Breast epithelium (tissue), 4 donors: ENCODE measurements at regions not wholly inside any gene's neighbourhood (a gene's known extent, or its start where the extent isn't known, plus 50 kb on each side); places are given as distances from the start of the nearest gene placed in this dataset.

Experiments
- DNase-seq, 2 donors: peaks; one replicate each; pipeline ENCODE4 v3.0.0-alpha.2; 2019; ENCODE audit warnings: low spot score in 2 of 2
- H3K27ac ChIP-seq, 2 donors: fragments of 200-600 bp; sonication (generic) in 1 of 2; one replicate each; pipeline ENCODE4 v1.5.1; 2016 to 2019; ENCODE audit warnings: mild to moderate bottlenecking in 1 of 2
- H3K27me3 ChIP-seq, 2 donors: fragments of 200-600 bp; sonication (generic) in 1 of 2; one replicate each; pipeline versions ENCODE4 v1.5.1 to v1.6.0; 2017 to 2019; ENCODE audit warnings: control low read depth in 1 of 2, mild to moderate bottlenecking in 1 of 2
- H3K36me3 ChIP-seq: fragments of 200-600 bp; one replicate; pipeline ENCODE4 v1.5.1; 2019
- H3K4me1 ChIP-seq, 2 donors: fragments of 200-600 bp; sonication (generic); one replicate each; pipeline ENCODE4 v1.5.1; 2016 to 2019; ENCODE audit warnings: control low read depth in 1 of 2
- H3K4me3 ChIP-seq, 3 donors: fragments of 200-600 bp; sonication (generic); 1 replicate in 2 of 3; 2 replicates in 1 of 3; pipeline ENCODE4 v1.5.1; 2016 to 2019; ENCODE audit warnings: mild to moderate bottlenecking in 3 of 3, moderate library complexity in 2 of 3
- H3K9me3 ChIP-seq, 2 donors: fragments of 200-600 bp; sonication (generic) in 1 of 2; one replicate each; pipeline ENCODE4 v1.5.1; 2016 to 2019; ENCODE audit warnings: control low read depth in 1 of 2
- CTCF ChIP-seq, 3 donors: fragments of 450-650 bp; IDR thresholded peaks; one replicate each; pipeline ENCODE4 v1.5.1; 2016 to 2017; ENCODE audit warnings: antibody characterized with exemption in 3 of 3, mild to moderate bottlenecking in 3 of 3, moderate library complexity in 3 of 3
- POLR2A ChIP-seq: fragments of 450-650 bp; IDR thresholded peaks from one replicate; pipeline ENCODE4 v1.6.1; 2016; ENCODE audit warnings: antibody characterized with exemption, mild to moderate bottlenecking, moderate library complexity
- POLR2AphosphoS5 ChIP-seq, 3 donors: sonication (generic); formaldehyde crosslinking; IDR thresholded peaks; one replicate each; pipeline ENCODE4 v1.6.1; 2017; ENCODE audit warnings: antibody characterized with exemption in 3 of 3
- intact Hi-C: fragments of 100-400 bp; cut with DNase I; formaldehyde crosslinking; loops from one replicate; pipeline ENCODE4 v1.15.1; 2023; ENCODE audit warnings: low total_unique reads

- no peaks in the 10 kb centered on the region for H3K27me3 ChIP-seq
- DNase-seq: no peak
- intact Hi-C loops: no loop called here
- no peaks in the 10 kb centered on the region for H3K4me1 ChIP-seq
- TF ChIP-seq POLR2A (no peak), CTCF (IDR thresholded peaks at IDR 0.05) (no peak), POLR2AphosphoS5 (IDR thresholded peaks at IDR 0.05) (no peak)
- H3K4me3 ChIP-seq: no peak overlapping the region
- H3K9me3 ChIP-seq: no peaks in the 10 kb centered on the region
- no peaks in the 10 kb centered on the region for H3K36me3 ChIP-seq
- no peak overlapping the region for H3K27ac ChIP-seq
Observed at GRCh38 chr5:8383616-8384015, 514.7 kb downstream of the MTRR start.

DNA sequence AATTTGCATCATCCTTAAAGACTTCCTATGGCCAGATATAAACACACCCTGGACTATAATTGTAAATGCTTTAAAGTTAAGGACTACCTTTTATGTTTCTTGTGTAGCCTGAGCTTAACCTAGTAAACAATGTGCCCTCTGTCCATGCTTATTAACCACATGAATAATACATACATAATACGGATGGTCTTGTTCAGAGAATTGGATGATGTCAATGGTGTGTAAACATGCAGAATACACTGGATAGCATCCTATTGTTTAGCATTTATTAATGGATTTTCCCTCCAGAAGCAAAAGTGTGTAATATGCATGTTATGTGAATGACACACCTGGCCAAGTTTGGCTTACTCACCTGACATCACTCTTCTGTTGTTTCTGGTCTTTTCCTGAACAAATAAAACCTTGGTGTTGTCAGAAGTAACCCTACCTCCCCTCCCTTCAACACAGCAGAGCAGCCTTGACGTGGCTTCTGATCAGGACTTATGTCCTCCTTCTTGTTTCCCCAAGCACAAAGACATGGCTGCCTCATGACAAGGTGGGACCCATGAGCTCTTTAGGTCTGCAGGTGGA, 517.9 kb downstream of the MTRR start:
- TF ChIP-seq CTCF (IDR thresholded peaks at IDR 0.05) (no peak), POLR2A (no peak), POLR2AphosphoS5 (IDR thresholded peaks at IDR 0.05) (no peak)
- Histone ChIP-seq H3K27me3 (no peaks in the 10 kb centered on the region), H3K4me1 (no peaks in the 10 kb centered on the region), H3K4me3 (no peak overlapping the region), H3K9me3 (no peaks in the 10 kb centered on the region), H3K36me3 (no peaks in the 10 kb centered on the region), H3K27ac (no peak overlapping the region)
- no peak for DNase-seq
- intact Hi-C loops: loop anchor here (5.0 kb wide), 1 partner anchor 850 kb away; no protein-coding TSS in a partner anchor

DNA sequence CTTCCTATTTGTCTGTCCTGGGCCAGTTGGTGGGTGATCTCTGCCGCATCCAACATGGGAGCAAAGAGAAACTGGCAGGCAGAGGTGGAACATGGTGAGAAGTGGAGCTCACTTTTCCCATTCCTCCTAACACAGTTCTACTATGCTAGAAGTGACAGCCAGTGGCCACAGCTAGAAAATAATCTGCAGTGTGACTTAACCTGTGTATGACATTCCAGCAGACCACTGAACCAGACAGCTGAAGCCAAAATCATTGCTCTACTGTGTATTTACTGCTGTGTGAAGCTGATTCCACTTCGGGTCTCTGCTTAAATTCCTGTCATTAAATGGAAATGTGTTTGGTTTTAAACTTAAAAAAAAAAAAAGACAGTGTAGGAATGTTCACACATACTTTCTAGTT, 523.0 kb downstream of the MTRR start:
- H3K27me3 ChIP-seq: no peaks in the 10 kb centered on the region
- no peaks in the 10 kb centered on the region for H3K4me1 ChIP-seq
- no peaks in the 10 kb centered on the region for H3K9me3 ChIP-seq
- DNase-seq: no peak
- H3K27ac ChIP-seq: no peak overlapping the region
- intact Hi-C loops: no loop called here
- no peak overlapping the region for H3K4me3 ChIP-seq
- TF ChIP-seq CTCF (IDR thresholded peaks at IDR 0.05) (no peak), POLR2AphosphoS5 (IDR thresholded peaks at IDR 0.05) (no peak), POLR2A (no peak)
- H3K36me3 ChIP-seq: no peaks in the 10 kb centered on the region

DNA sequence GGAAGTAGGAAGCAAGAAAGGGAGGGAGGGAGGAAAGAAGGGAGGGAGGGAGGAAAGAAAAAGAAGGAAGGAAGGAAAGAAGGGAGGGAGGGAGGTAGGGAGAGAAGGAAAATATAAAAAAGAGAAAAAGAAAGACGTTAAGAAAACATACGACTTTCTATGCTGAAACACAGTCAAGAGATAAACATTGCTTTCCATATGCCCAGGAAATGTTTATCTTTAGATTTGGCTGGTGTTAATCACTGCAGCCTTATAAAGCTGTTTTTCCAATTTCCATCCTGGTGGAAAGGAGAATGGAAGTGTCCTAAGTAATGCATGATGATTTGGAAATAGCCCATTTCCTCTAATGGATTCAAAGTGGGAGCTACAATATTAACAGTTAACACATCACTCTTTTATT, 524.3 kb downstream of the MTRR start:
- intact Hi-C loops: no loop called here
- no peak for DNase-seq
- no peaks in the 10 kb centered on the region for H3K9me3 ChIP-seq
- H3K27ac ChIP-seq: no peak overlapping the region
- H3K4me3 ChIP-seq: no peak overlapping the region
- TF ChIP-seq CTCF (IDR thresholded peaks at IDR 0.05) (no peak), POLR2A (no peak), POLR2AphosphoS5 (IDR thresholded peaks at IDR 0.05) (no peak)
- no peaks in the 10 kb centered on the region for H3K36me3 ChIP-seq
- no peaks in the 10 kb centered on the region for H3K27me3 ChIP-seq
- no peaks in the 10 kb centered on the region for H3K4me1 ChIP-seq

- no peaks in the 10 kb centered on the region for H3K27me3 ChIP-seq
- H3K4me1 ChIP-seq: no peaks in the 10 kb centered on the region
- DNase-seq: no peak
- no peak overlapping the region for H3K27ac ChIP-seq
- intact Hi-C loops: no loop called here
- H3K9me3 ChIP-seq: no peaks in the 10 kb centered on the region
- no peak for TF ChIP-seq POLR2AphosphoS5 (IDR thresholded peaks at IDR 0.05)
- TF ChIP-seq POLR2A: no peak
- no peak for TF ChIP-seq CTCF (IDR thresholded peaks at IDR 0.05)
- H3K4me3 ChIP-seq: no peak overlapping the region
- H3K36me3 ChIP-seq: no peaks in the 10 kb centered on the region
Observed at GRCh38 chr5:8394965-8395364, 526.0 kb downstream of the MTRR start.
